GM23338 (cell line): ENCODE measurements at regions not wholly inside any gene's neighbourhood (a gene's known extent, or its start where the extent isn't known, plus 50 kb on each side); places are given as distances from the start of the nearest gene placed in this dataset.

Experiments
- ATAC-seq: fragments of 200-7000 bp; cut with Tn5 transposase; 3 replicates; pipeline ENCODE4 v1.9.1; 2020
- DNase-seq: peaks from one replicate; pipeline ENCODE4 v3.0.0-alpha.2; 2015; ENCODE audit warnings: low spot score
- H2AFZ ChIP-seq: fragments of 200-600 bp; sonication (generic); 2 replicates; pipeline ENCODE4 v1.8.0; 2016; ENCODE audit warnings: antibody characterized with exemption, mild to moderate bottlenecking, moderate library complexity
- H3F3A ChIP-seq: fragments of 200-600 bp; sonication (generic); replicated peaks from 2 replicates; pipeline ENCODE4 v1.8.0; 2017; ENCODE audit warnings: antibody characterized with exemption, mixed run types, low read depth
- H3K27ac ChIP-seq: fragments of 200-600 bp; sonication (generic); 2 replicates; pipeline ENCODE4 v1.6.1; 2016; ENCODE audit warnings: low read depth
- H3K27me3 ChIP-seq: fragments of 200-600 bp; sonication (generic); 2 replicates; pipeline ENCODE4 v1.8.0; 2016; ENCODE audit warnings: mild to moderate bottlenecking, mixed run types, moderate library complexity; ENCODE audit not compliant: insufficient read depth
- H3K36me3 ChIP-seq: fragments of 200-600 bp; sonication (generic); 2 replicates; pipeline ENCODE4 v1.8.0; 2016; ENCODE audit warnings: mild to moderate bottlenecking; ENCODE audit not compliant: insufficient read depth
- H3K4me1 ChIP-seq: fragments of 200-600 bp; sonication (generic); 2 replicates; pipeline ENCODE4 v1.8.0; 2016; ENCODE audit warnings: mild to moderate bottlenecking, moderate library complexity; ENCODE audit not compliant: insufficient read depth
- H3K4me2 ChIP-seq: fragments of 200-600 bp; sonication (generic); 2 replicates; pipeline ENCODE4 v1.7.1; 2017; ENCODE audit warnings: mixed run types
- H3K4me3 ChIP-seq: fragments of 200-600 bp; sonication (generic); 2 replicates; pipeline ENCODE4 v1.6.1; 2016; ENCODE audit warnings: mixed run types
- H3K79me2 ChIP-seq: fragments of 200-600 bp; sonication (generic); replicated peaks from 2 replicates; pipeline ENCODE4 v1.8.0; 2017; ENCODE audit warnings: mild to moderate bottlenecking; ENCODE audit not compliant: insufficient read depth
- H3K9me2 ChIP-seq: fragments of 200-600 bp; sonication (generic); 2 replicates; pipeline ENCODE4 v1.8.0; 2017; ENCODE audit not compliant: insufficient read depth
- H4K20me1 ChIP-seq: fragments of 200-600 bp; sonication (generic); replicated peaks from 2 replicates; pipeline ENCODE4 v1.8.0; 2017; ENCODE audit warnings: mild to moderate bottlenecking; ENCODE audit not compliant: insufficient read depth
- H3K27ac Mint-ChIP-seq: 2 replicates; pipeline ENCODE4 v1.8.0; 2020; ENCODE audit warnings: inconsistent platforms, mild to moderate bottlenecking, moderate library complexity, mixed read lengths
- H3K27me3 Mint-ChIP-seq: 3 replicates; pipeline ENCODE4 v1.8.0; 2022; ENCODE audit warnings: low read depth, mild to moderate bottlenecking, moderate library complexity, mixed read lengths, inconsistent platforms; ENCODE audit not compliant: insufficient read depth, poor library complexity
- H3K36me3 Mint-ChIP-seq: 3 replicates; pipeline ENCODE4 v1.8.0; 2021; ENCODE audit warnings: low read depth, mild to moderate bottlenecking, inconsistent platforms, moderate library complexity, mixed read lengths
- H3K4me1 Mint-ChIP-seq: 3 replicates; pipeline ENCODE4 v1.8.0; 2020; ENCODE audit warnings: mild to moderate bottlenecking, inconsistent platforms, mixed read lengths
- H3K4me3 Mint-ChIP-seq: 3 replicates; pipeline ENCODE4 v1.8.0; 2021; ENCODE audit warnings: moderate library complexity, mild to moderate bottlenecking, inconsistent platforms, mixed read lengths
- H3K9me3 Mint-ChIP-seq: 3 replicates; pipeline ENCODE4 v1.8.0; 2020; ENCODE audit warnings: moderate library complexity, mild to moderate bottlenecking, inconsistent platforms, mixed read lengths
- CREB1 ChIP-seq: fragments of 250-450 bp; sonication (Bioruptor Pico); IDR thresholded peaks from 2 replicates; pipeline ENCODE4 v1.5.0; 2020; ENCODE audit warnings: low read depth, mild to moderate bottlenecking, moderate library complexity
- ETS1 ChIP-seq: IDR thresholded peaks from 2 replicates; pipeline ENCODE4 v1.6.1; 2016; ENCODE audit warnings: antibody characterized with exemption
- EZH2 ChIP-seq: fragments of 200-600 bp; sonication (generic); IDR thresholded peaks from one replicate; pipeline ENCODE4 v1.8.0; 2017; ENCODE audit warnings: antibody characterized with exemption, mild to moderate bottlenecking, low read depth; ENCODE audit not compliant: unreplicated experiment
- EZH2phosphoT487 ChIP-seq: fragments of 200-600 bp; sonication (generic); IDR thresholded peaks from one replicate; pipeline ENCODE4 v1.8.1; 2018; ENCODE audit warnings: antibody characterized with exemption; ENCODE audit not compliant: unreplicated experiment
- JUNB ChIP-seq: IDR thresholded peaks from one replicate; pipeline ENCODE4 v1.6.1; 2016; ENCODE audit warnings: antibody characterized with exemption; ENCODE audit not compliant: unreplicated experiment
- NANOG ChIP-seq: IDR thresholded peaks from 2 replicates; pipeline ENCODE4 v1.6.1; 2016; ENCODE audit warnings: antibody characterized with exemption, borderline replicate concordance
- STAT1 ChIP-seq: IDR thresholded peaks from one replicate; pipeline ENCODE4 v1.6.1; 2016; ENCODE audit warnings: antibody characterized with exemption; ENCODE audit not compliant: unreplicated experiment
- ZNF114 ChIP-seq: fragments of 250-450 bp; sonication (Bioruptor Pico); IDR thresholded peaks from 2 replicates; pipeline ENCODE4 v1.5.0; 2020; ENCODE audit warnings: mild to moderate bottlenecking, moderate library complexity
- ZNF331 ChIP-seq: fragments of 250-450 bp; sonication (Bioruptor Pico); IDR thresholded peaks from 2 replicates; pipeline ENCODE4 v1.5.0; 2020; ENCODE audit warnings: low read depth, mild to moderate bottlenecking, moderate library complexity

- TF ChIP-seq ETS1 (no peak), EZH2phosphoT487 (no peak), STAT1 (no peak)
Measured at GRCh38 chr4:36553029-36553428, 271.6 kb downstream of the DTHD1 start (continued).

GRCh38 chr4:36553453-36553852, 272.0 kb downstream of the DTHD1 start:
- H3F3A ChIP-seq, result no peaks in the 10 kb centered on the region
- no peak overlapping the region for H3K4me3 ChIP-seq
- H3K27ac Mint-ChIP-seq, result no peak overlapping the region
- H3K4me3 Mint-ChIP-seq, result no peak overlapping the region
- H3K9me3 Mint-ChIP-seq, result no peaks in the 10 kb centered on the region
- no peaks in the 10 kb centered on the region for H3K36me3 Mint-ChIP-seq
- H3K27ac ChIP-seq, result no peak overlapping the region
- no peaks in the 10 kb centered on the region for H3K36me3 ChIP-seq
- H3K9me2 ChIP-seq, result 0 out of 2 replicates have a peak, but pooled peaks cover 3% of the 10 kb centered on the region
- H3K27me3 Mint-ChIP-seq, result peaks cover 2% of the 10 kb centered on the region
- peaks cover 15% of the 10 kb centered on the region; the same call in 1 of the 2 replicates for H3K4me1 ChIP-seq
- H3K79me2 ChIP-seq, result no peaks in the 10 kb centered on the region
- no peak for TF ChIP-seq NANOG
- no peak for TF ChIP-seq EZH2
- no peak overlapping the region for H2AFZ ChIP-seq
- no peaks in the 10 kb centered on the region for H3K27me3 ChIP-seq
- ATAC-seq (no peak), DNase-seq (no peak)
- no peak overlapping the region for H3K4me2 ChIP-seq
- H3K4me1 Mint-ChIP-seq, result peaks cover 24% of the 10 kb centered on the region
- no peaks in the 10 kb centered on the region for H4K20me1 ChIP-seq

DNA sequence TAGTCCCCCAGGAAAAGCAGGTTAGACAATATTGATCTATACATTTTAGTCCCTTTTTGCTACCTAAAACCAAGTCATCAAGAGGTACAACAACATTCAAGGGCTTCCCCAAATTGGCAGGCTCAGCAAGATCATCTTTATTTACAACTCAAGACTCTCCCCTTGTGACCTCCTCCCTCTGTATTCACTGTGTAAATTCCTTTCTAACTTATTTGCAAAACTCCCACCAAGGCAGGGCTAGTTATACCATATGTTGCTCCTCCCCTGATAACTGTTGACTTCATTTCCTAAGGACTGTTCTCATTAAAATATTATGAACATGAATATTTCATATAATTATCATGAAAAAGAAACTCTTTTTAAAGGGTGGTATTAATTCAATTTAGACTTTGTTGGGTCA, 275.6 kb downstream of the DTHD1 start:
- Mint-ChIP-seq H3K27ac (peak overlapping the region; percentile 20; the same call in 1 of the 2 replicates), H3K27me3 (peaks cover 2% of the 10 kb centered on the region), H3K36me3 (no peaks in the 10 kb centered on the region), H3K4me1 (peaks cover 14% of the 10 kb centered on the region), H3K4me3 (no peak overlapping the region), H3K9me3 (no peaks in the 10 kb centered on the region)
- peak; percentile 24 for DNase-seq
- Histone ChIP-seq H3K27ac (no peak overlapping the region), H3K4me2 (no peak overlapping the region), H3K27me3 (no peaks in the 10 kb centered on the region), H4K20me1 (no peaks in the 10 kb centered on the region), H3F3A (no peaks in the 10 kb centered on the region), H3K79me2 (no peaks in the 10 kb centered on the region), H2AFZ (no peak overlapping the region), H3K4me3 (no peak overlapping the region), H3K4me1 (peaks cover 8% of the 10 kb centered on the region; the same call in 1 of the 2 replicates), H3K36me3 (no peaks in the 10 kb centered on the region), H3K9me2 (0 out of 2 replicates have a peak, but pooled peaks cover 3% of the 10 kb centered on the region)
- ATAC-seq, result peak; percentile 43; the same call in 2 of the 3 replicates
- TF ChIP-seq CREB1, result no peak
- no peak for TF ChIP-seq ETS1
- no peak for TF ChIP-seq ZNF114 (CRISPR knock-in tag)
- no peak for TF ChIP-seq JUNB
- no peak for TF ChIP-seq EZH2phosphoT487
- TF ChIP-seq NANOG, result no peak
- no peak for TF ChIP-seq ZNF331 (CRISPR knock-in tag)
- no peak for TF ChIP-seq EZH2
